Amniotic epithelial cell (primary cell): ENCODE measurements at regions not wholly inside any gene's neighbourhood (a gene's known extent, or its start where the extent isn't known, plus 50 kb on each side); places are given as distances from the start of the nearest gene placed in this dataset.
A peak's percentile ranks its signal among the peaks of the same experiment; 100 is the strongest.
"Not testable (repeated sequence)": the region's sequence is repeated elsewhere in the genome, so short reads cannot be mapped to it uniquely, and the experiment has no call there.

Source experiments
- DNase-seq: peaks from one replicate; pipeline ENCODE4 v3.0.0-alpha.2; 2010; ENCODE audit warnings: low read depth

DNA sequence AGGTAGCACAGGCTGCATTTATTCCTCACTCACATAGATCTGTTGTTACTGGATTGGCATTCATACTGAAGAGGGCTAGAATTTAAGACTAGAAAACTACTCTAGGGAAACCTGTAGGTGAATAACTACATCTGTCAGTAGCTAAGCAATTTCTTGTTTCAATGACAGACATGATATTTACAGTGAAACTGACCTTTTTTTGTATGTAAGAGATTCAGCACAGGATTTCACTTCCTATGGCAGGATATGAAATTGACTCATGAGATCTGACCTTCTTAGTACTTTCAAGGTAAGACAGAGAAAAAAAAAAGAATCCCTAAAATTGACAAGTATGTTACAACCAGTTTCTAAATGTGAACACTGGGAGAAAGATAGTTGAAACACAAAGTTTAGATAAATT is 189.8 kb upstream of the SLC16A7 start:
- no peak for DNase-seq

DNA sequence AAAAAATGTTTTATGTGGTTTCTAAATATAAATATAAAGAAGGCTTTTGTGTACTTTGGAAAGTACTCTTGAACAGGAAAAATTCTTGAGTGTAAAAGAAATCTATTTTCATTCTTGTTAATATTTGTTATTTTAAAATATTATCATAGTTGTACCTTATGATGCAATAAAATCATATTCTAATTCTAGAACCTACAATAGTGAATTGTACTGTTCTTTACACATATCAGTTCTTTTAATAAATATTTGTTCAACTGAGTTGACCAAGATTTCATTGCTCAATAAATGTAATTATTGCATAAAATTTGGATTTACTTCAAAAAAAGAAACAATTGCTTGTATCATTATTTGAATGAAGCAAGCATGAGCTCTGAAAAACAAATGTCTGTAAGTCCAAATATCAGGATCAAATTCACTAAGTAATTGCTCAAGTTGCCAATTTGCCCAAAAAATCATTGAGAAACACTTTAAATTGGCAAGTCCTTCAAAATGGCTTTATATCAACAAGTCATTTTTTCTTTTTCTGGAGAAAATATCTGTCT is 191.6 kb upstream of the SLC16A7 start:
- DNase-seq: no peak

- DNase-seq: peak; percentile 86
These were observed 192.4 kb upstream of the SLC16A7 start for GRCh38 chr12:59403259-59403932.

- peak; percentile 47 for DNase-seq
These were observed 194.0 kb upstream of the SLC16A7 start for GRCh38 chr12:59401862-59402261.

GRCh38 chr12:59398164-59398563 is 197.7 kb upstream of the SLC16A7 start:
- peak; percentile 26 for DNase-seq

- peak; percentile 90 for DNase-seq
These were observed 198.9 kb upstream of the SLC16A7 start for GRCh38 chr12:59396919-59397318.

GRCh38 chr12:59396519-59396918 is 199.3 kb upstream of the SLC16A7 start:
- peak; percentile 48 for DNase-seq

- DNase-seq: not testable (repeated sequence)
These were observed 200.5 kb upstream of the SLC16A7 start for GRCh38 chr12:59395310-59395709.

DNA sequence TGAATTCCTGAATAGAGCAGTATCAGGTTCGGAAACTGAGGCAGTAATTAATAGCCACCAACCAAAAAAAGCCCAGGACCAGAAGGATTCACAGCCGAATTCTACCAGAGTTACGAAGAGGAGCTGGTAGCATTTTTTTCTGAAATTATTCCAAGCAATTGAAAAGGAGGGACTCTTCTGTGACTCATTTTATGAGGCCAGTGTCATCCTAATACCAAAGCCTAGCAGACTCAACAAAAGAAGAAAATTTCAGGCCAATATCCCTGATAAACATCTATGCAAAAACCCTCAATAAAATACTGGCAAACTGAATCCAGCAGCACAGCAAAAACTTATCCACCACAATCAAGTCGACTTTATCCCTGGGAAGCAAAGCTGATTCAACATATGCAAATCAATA is 202.3 kb upstream of the SLC16A7 start:
- DNase-seq: no peak

DNA sequence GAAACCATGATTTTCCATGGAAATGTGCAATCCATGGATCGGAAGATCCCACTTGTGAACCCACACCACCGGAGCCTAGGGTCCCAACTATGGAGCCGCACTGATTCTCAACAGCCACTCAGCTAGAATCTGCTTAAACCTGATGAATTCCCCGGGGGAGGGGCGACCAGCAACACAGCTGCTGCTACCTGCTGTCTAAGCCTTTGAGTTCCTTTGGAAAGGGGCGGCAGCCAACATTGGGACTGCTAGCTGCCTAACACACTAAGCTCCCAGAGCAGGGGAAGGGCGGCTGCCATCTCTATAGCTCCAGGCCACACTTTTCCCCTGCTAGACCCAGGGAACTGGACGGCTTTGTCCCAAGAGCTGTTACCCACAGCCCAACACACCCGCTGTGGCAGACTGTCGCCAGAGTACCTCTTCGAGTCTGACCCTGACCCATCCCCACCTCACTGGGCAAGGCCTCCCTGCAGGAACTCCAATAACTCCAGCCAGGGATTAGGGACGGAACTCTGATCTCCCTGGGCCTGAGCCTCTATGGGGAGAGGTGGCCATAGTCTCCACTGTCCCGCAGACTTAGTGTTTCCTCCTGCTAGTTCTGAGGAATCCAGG is 205.8 kb upstream of the SLC16A7 start:
- no peak for DNase-seq

- DNase-seq: peak; percentile 14
These were observed 207.1 kb upstream of the SLC16A7 start for GRCh38 chr12:59388694-59389093.

DNA sequence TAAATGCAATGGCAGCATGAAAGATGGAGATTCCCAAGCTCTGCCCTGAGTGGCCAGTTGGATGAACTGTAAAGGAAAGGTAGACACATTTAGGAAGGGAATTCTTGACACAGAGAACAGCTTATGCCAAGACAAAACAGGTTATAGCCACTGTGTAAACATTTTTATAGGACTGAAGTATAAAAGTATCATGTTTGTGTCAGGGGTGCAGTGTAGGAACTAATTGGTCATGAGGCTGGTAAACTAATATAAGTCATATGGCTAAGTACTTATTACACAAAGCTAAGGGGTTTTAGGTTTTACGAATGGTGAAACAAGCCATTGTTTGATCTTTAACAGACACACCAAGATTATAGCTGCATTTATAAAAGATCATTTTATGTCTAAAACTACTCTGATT is 207.7 kb upstream of the SLC16A7 start:
- no peak for DNase-seq

GRCh38 chr12:59386236-59386635 is 209.6 kb upstream of the SLC16A7 start:
- DNase-seq: no peak

DNA sequence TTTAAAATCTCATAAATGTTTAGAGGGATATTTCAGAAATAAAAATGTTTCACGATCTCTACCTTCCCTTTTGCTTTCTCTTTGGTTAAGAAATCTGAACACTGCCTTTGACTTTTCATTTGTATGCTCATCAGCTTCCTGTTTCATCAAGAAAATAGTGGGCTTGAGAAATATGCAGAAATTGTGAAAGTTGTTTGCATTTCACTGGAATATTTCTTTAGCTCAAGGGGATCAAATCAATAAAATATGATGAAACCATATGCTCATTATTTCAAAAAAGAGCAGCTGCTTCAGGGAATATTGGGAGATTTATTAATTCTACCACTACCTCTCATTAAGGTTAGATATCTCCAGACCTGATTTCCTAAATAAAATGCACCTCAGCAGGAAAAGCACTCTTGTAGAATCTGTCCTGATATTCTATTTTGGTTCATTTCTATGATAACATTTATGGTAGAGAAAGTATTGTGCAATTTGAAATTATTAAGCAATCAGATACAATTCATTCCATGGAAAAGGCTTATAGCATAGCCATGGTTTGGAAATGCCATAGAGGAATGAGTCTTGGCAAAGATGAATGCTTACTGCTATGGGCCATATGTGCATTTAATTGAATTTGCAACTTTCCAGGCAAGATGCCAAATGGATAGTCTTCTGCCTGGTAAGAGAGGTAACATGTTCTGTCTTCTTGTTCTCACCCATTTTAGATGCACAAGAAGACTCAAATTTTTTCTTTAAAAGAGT is 212.6 kb upstream of the SLC16A7 start:
- DNase-seq: peak; percentile 90

- no peak for DNase-seq
These were observed 213.3 kb upstream of the SLC16A7 start for GRCh38 chr12:59382282-59383078.

DNA sequence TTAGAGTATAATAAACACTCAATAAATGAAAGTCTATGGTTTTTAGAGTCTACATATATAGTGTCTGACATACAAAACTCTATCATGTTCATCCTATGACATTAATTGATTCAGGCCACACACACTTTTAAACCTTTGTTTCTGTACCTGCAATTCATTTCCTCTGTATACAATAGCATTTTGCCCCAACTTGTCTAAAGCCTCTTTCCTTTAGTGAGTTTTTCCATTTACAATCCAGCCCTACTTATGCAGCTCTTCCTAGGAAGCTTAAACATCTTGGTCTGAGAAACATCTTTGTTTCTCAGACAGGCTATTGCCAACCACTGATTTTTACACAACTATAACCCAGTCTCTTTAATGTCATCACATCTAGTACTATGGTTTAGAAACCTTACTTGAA is 214.7 kb upstream of the SLC16A7 start:
- no peak for DNase-seq

DNA sequence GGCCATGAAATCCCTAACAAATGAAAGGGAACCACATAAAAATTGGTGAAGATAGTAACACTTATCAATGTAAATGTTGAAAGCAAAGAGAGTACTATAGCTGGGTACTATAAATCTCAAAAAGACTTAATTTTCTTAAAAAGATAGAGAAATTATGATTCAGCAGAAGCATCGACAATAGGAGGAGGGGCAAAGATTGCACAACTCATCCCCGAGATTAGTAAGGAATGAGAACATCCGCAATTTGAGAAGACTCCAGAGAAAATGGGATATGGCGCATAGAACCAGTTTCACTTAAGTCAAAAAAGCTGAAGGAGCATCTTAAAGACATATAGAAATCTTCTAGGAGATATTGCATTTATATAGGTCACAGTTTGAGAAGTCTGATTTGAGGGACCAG is 220.2 kb upstream of the SLC16A7 start:
- peak; percentile 32 for DNase-seq

- DNase-seq: no peak
These were observed 221.0 kb upstream of the SLC16A7 start for GRCh38 chr12:59374783-59375182.

GRCh38 chr12:59372956-59373355 is 222.9 kb upstream of the SLC16A7 start:
- DNase-seq: peak; percentile 48

DNA sequence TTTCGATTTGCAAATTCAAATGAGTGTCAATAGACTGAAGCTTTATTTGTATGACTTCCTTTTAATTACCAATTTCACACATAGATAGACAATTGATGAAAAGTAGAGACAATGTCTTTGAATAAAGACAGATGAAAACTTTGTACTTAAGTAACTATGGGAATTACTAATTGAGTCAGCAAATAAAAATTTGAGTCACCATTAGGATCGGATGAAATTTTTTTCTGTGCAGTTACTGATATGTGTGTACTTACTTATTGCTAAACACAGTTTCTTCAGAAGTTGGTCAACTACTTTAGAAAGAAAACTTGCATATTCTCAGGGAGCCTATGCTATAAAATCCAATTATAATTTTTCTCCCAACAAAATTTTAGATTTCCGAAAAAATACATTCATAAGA is 224.9 kb upstream of the SLC16A7 start:
- peak; percentile 24 for DNase-seq

GRCh38 chr12:59365133-59365532 is 230.7 kb upstream of the SLC16A7 start:
- no peak for DNase-seq

- no peak for DNase-seq
These were observed 238.0 kb upstream of the SLC16A7 start for GRCh38 chr12:59357811-59358210.
